ENCODE measurements at regions not wholly inside any gene's neighbourhood (a gene's known extent, or its start where the extent isn't known, plus 50 kb on each side); places are given as distances from the start of the nearest gene placed in this dataset.

DNA sequence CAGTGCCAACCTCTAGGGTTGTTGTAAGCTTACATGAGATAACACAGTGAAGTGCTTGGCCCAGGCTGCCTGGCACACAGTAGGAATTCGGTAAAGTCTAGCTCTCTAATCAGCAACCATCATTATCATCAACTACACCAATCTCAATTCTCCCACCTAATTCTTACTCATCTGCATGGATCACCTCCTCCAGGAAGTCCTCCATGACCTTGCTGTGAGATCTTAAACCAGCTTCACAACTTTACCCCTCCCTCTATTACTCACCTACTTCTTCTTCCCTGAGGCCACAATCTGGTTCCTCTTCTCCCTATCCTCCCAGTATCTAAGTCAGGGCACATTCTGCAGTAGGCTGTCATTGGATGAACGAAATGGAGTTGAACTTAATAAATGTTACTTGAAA lies 67.3 kb downstream of the GSC start:
- Histone ChIP-seq H2AFZ (ENCODE audit: low read length) (no peak overlapping the region), H3K79me2 (ENCODE audit: control insufficient read depth, insufficient read depth, low read length) (no peaks in the 10 kb centered on the region), H3K9me3 (ENCODE audit: control insufficient read depth, insufficient read depth, low read depth, low read length) (no peaks in the 10 kb centered on the region), H3K4me3 (replicated peaks in 1 of 4; ENCODE audit: control extremely low read depth in 1 of 4, insufficient read depth in 1 of 4, low read depth in 3 of 4, low read length in 4 of 4) (no peak overlapping the region), H3K4me1 (ENCODE audit: control insufficient read depth, extremely low read depth, insufficient read depth, low read length) (no peaks in the 10 kb centered on the region), H3K9ac (ENCODE audit: insufficient read depth, low read length) (no peak overlapping the region), H3K27me3 (ENCODE audit: control insufficient read depth, insufficient read depth, low read length) (no peaks in the 10 kb centered on the region), H3K27ac (ENCODE audit: insufficient read depth, low read length) (no peak overlapping the region), H3K4me2 (ENCODE audit: extremely low read depth, insufficient read depth, low read length) (no peak overlapping the region), H3K36me3 (ENCODE audit: control insufficient read depth, insufficient read depth, low read length) (no peaks in the 10 kb centered on the region), H4K20me1 (ENCODE audit: control insufficient read depth, extremely low read depth, insufficient read depth, low read length) (no peaks in the 10 kb centered on the region)
- no peak for DNase-seq (ENCODE audit: low read depth in 2 of 2)
- TF ChIP-seq EZH2 (IDR thresholded peaks at IDR 0.05; ENCODE audit: low read length, missing control alignments) = no peak
- TF ChIP-seq, protein P1, sequence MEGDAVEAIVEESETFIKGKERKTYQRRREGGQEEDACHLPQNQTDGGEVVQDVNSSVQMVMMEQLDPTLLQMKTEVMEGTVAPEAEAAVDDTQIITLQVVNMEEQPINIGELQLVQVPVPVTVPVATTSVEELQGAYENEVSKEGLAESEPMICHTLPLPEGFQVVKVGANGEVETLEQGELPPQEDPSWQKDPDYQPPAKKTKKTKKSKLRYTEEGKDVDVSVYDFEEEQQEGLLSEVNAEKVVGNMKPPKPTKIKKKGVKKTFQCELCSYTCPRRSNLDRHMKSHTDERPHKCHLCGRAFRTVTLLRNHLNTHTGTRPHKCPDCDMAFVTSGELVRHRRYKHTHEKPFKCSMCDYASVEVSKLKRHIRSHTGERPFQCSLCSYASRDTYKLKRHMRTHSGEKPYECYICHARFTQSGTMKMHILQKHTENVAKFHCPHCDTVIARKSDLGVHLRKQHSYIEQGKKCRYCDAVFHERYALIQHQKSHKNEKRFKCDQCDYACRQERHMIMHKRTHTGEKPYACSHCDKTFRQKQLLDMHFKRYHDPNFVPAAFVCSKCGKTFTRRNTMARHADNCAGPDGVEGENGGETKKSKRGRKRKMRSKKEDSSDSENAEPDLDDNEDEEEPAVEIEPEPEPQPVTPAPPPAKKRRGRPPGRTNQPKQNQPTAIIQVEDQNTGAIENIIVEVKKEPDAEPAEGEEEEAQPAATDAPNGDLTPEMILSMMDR (conservative IDR thresholded peaks at IDR 0.05 in 1 of 2, IDR thresholded peaks at IDR 0.05 in 1 of 2; ENCODE audit: low read depth in 1 of 2, low read length in 2 of 2) = no peak

DNA sequence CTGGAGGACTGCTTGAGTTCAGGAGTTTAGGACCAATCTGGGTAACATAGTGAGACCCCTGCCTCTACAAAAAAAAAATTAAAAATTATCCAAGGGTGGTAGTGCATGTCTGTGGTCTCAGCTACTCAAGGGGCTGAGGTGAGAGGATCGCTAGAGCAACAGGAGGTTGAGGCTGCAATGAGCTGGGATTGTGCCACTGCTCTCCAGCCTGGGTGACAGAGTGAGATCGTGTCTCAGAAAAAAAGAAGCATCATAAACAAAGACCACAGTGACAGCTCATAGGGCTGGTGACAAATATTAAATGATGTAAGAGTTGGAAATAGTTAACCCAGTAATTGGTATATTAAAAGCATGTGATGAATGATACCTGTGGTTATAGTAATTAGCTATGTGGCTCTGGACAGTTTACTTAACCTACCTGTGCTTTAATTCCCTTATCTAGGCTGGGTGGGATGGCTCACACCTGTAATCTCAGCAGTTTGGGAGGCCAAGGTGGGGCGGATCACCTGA lies 68.0 kb downstream of the GSC start:
- H3K9me3 ChIP-seq (ENCODE audit: control insufficient read depth, insufficient read depth, low read depth, low read length) = no peaks in the 10 kb centered on the region
- no peak for DNase-seq (ENCODE audit: low read depth in 2 of 2)
- no peak overlapping the region for H3K4me3 ChIP-seq (replicated peaks in 1 of 4; ENCODE audit: control extremely low read depth in 1 of 4, insufficient read depth in 1 of 4, low read depth in 3 of 4, low read length in 4 of 4)
- H3K4me1 ChIP-seq (ENCODE audit: control insufficient read depth, extremely low read depth, insufficient read depth, low read length) = no peaks in the 10 kb centered on the region
- no peak overlapping the region for H3K9ac ChIP-seq (ENCODE audit: insufficient read depth, low read length)
- H3K4me2 ChIP-seq (ENCODE audit: extremely low read depth, insufficient read depth, low read length) = no peak overlapping the region
- TF ChIP-seq EZH2 (IDR thresholded peaks at IDR 0.05; ENCODE audit: low read length, missing control alignments) = no peak
- TF ChIP-seq, protein P1 (conservative IDR thresholded peaks at IDR 0.05 in 1 of 2, IDR thresholded peaks at IDR 0.05 in 1 of 2; ENCODE audit: low read depth in 1 of 2, low read length in 2 of 2) = no peak
- no peak overlapping the region for H3K27ac ChIP-seq (ENCODE audit: insufficient read depth, low read length)
- no peak overlapping the region for H2AFZ ChIP-seq (ENCODE audit: low read length)
- H3K79me2 ChIP-seq (ENCODE audit: control insufficient read depth, insufficient read depth, low read length) = no peaks in the 10 kb centered on the region
- H3K36me3 ChIP-seq (ENCODE audit: control insufficient read depth, insufficient read depth, low read length) = no peaks in the 10 kb centered on the region
- H3K27me3 ChIP-seq (ENCODE audit: control insufficient read depth, insufficient read depth, low read length) = no peaks in the 10 kb centered on the region
- H4K20me1 ChIP-seq (ENCODE audit: control insufficient read depth, extremely low read depth, insufficient read depth, low read length) = no peaks in the 10 kb centered on the region

DNA sequence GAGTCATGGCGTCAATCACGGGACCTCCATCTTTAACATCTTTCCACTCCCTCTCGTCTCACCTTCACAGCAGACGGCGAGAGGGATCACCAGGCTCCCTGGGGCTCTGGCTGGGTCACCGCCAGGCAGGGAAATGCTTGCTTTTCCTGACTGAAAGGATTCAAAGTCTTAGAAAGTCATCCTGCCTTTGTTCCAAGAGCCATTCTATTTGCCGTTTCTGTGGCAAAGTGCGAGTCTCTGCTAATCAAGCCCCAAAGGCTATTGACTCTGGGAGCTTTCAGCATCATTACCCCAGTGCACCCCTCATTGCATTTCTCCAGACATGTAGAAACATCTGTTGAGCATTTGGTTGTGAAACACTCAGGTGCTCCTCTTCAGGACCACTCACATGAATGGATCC lies 69.6 kb downstream of the GSC start:
- no peak overlapping the region for H3K27ac ChIP-seq (ENCODE audit: insufficient read depth, low read length)
- DNase-seq (ENCODE audit: low read depth in 2 of 2) = no peak
- H2AFZ ChIP-seq (ENCODE audit: low read length) = no peak overlapping the region
- no peak overlapping the region for H3K9ac ChIP-seq (ENCODE audit: insufficient read depth, low read length)
- no peak overlapping the region for H3K4me3 ChIP-seq (replicated peaks in 1 of 4; ENCODE audit: control extremely low read depth in 1 of 4, insufficient read depth in 1 of 4, low read depth in 3 of 4, low read length in 4 of 4)
- no peaks in the 10 kb centered on the region for H3K36me3 ChIP-seq (ENCODE audit: control insufficient read depth, insufficient read depth, low read length)
- H3K79me2 ChIP-seq (ENCODE audit: control insufficient read depth, insufficient read depth, low read length) = no peaks in the 10 kb centered on the region
- no peaks in the 10 kb centered on the region for H3K27me3 ChIP-seq (ENCODE audit: control insufficient read depth, insufficient read depth, low read length)
- no peak overlapping the region for H3K4me2 ChIP-seq (ENCODE audit: extremely low read depth, insufficient read depth, low read length)
- H3K4me1 ChIP-seq (ENCODE audit: control insufficient read depth, extremely low read depth, insufficient read depth, low read length) = no peaks in the 10 kb centered on the region
- no peaks in the 10 kb centered on the region for H3K9me3 ChIP-seq (ENCODE audit: control insufficient read depth, insufficient read depth, low read depth, low read length)
- no peaks in the 10 kb centered on the region for H4K20me1 ChIP-seq (ENCODE audit: control insufficient read depth, extremely low read depth, insufficient read depth, low read length)
- TF ChIP-seq, protein P1 (conservative IDR thresholded peaks at IDR 0.05 in 1 of 2, IDR thresholded peaks at IDR 0.05 in 1 of 2; ENCODE audit: low read depth in 1 of 2, low read length in 2 of 2) = no peak
- no peak for TF ChIP-seq EZH2 (IDR thresholded peaks at IDR 0.05; ENCODE audit: low read length, missing control alignments)
